Retinal pigment epithelial cell (primary cell): ENCODE measurements at regions not wholly inside any gene's neighbourhood (a gene's known extent, or its start where the extent isn't known, plus 50 kb on each side); places are given as distances from the start of the nearest gene placed in this dataset.
A peak's percentile ranks its signal among the peaks of the same experiment; 100 is the strongest.

Source experiments
- DNase-seq: peaks from one replicate; pipeline ENCODE4 v3.0.0-alpha.2; 2010; ENCODE audit warnings: low read depth
- H3K4me3 ChIP-seq: 2 replicates; pipeline ENCODE4 v1.5.1; 2011; ENCODE audit warnings: mild to moderate bottlenecking, low read length, control low read depth, moderate library complexity
- CTCF ChIP-seq: conservative IDR thresholded peaks from 2 replicates; pipeline ENCODE4 v1.5.1; 2011; ENCODE audit warnings: low read depth, low read length, control low read depth, inconsistent platforms

GRCh38 chr11:21814169-21814568 is 378.7 kb upstream of the ANO5 start:
- H3K4me3 ChIP-seq = no peak overlapping the region
- no peak for TF ChIP-seq CTCF
- DNase-seq = peak; percentile 52

GRCh38 chr11:21817696-21818095 is 375.2 kb upstream of the ANO5 start:
- no peak for TF ChIP-seq CTCF
- no peak for DNase-seq
- no peak overlapping the region for H3K4me3 ChIP-seq

GRCh38 chr11:21820176-21820575 is 372.7 kb upstream of the ANO5 start:
- DNase-seq = no peak
- TF ChIP-seq CTCF = no peak
- H3K4me3 ChIP-seq = no peak overlapping the region

- DNase-seq = no peak
- no peak for TF ChIP-seq CTCF
- no peak overlapping the region for H3K4me3 ChIP-seq
Measured at GRCh38 chr11:21825127-21825526, 367.8 kb upstream of the ANO5 start.

- TF ChIP-seq CTCF = no peak
Measured at GRCh38 chr11:21838427-21838826, 354.5 kb upstream of the ANO5 start.

GRCh38 chr11:21839796-21840195 is 353.1 kb upstream of the ANO5 start:
- DNase-seq = no peak
- no peak overlapping the region for H3K4me3 ChIP-seq
- no peak for TF ChIP-seq CTCF

More at GRCh38 chr11:21838427-21838826, 354.5 kb upstream of the ANO5 start:
- H3K4me3 ChIP-seq = no peak overlapping the region
- no peak for DNase-seq

GRCh38 chr11:21861314-21861713 is 331.6 kb upstream of the ANO5 start:
- no peak overlapping the region for H3K4me3 ChIP-seq
- TF ChIP-seq CTCF = no peak
- no peak for DNase-seq
